Common myeloid progenitor, CD34-positive (primary cell): ENCODE measurements at regions not wholly inside any gene's neighbourhood (a gene's known extent, or its start where the extent isn't known, plus 50 kb on each side); places are given as distances from the start of the nearest gene placed in this dataset.
"Not testable (repeated sequence)": the region's sequence is repeated elsewhere in the genome, so short reads cannot be mapped to it uniquely, and the experiment has no call there.

ENCODE experiments used
- CTCF ChIA-PET: fragments of 350-600 bp; sonication (Branson Sonifier 250); formaldehyde crosslinking; loops from one replicate; lab custom pipeline; 2021; ENCODE audit warnings: antibody characterized with exemption; lab: Charles Lee
- POLR2A ChIA-PET: fragments of 350-600 bp; sonication (Branson Sonifier 250); formaldehyde crosslinking; loops from one replicate; lab custom pipeline; 2021; ENCODE audit warnings: antibody characterized with exemption; lab: Charles Lee
- DNase-seq, 3 donors: peaks; one replicate each; pipeline versions ENCODE4 v3.0.0 to v3.0.0-alpha.2; 2013
- H3K27ac ChIP-seq, 2 experiments: 1 replicate in 1 of 2; 2 replicates in 1 of 2; pipeline ENCODE4 v1.7.0; 2013; ENCODE audit warnings: inconsistent platforms in 2 of 2, low read length in 2 of 2, mild to moderate bottlenecking in 2 of 2, low read depth in 1 of 2, moderate library complexity in 1 of 2; ENCODE audit not compliant: severe bottlenecking in 2 of 2, insufficient read depth in 1 of 2, poor library complexity in 1 of 2
- H3K27me3 ChIP-seq, 5 experiments: replicated peaks in 2 of 5; 1 replicate in 3 of 5; 2 replicates in 2 of 5; pipeline versions ENCODE4 v1.6.1 to v1.7.0; 2013; ENCODE audit warnings: low read length in 4 of 5, mild to moderate bottlenecking in 2 of 5, moderate library complexity in 2 of 5, inconsistent platforms in 1 of 5; ENCODE audit not compliant: insufficient read depth in 5 of 5, control insufficient read depth in 4 of 5
- H3K36me3 ChIP-seq, 4 experiments: 1 replicate in 2 of 4; 2 replicates in 2 of 4; pipeline versions ENCODE4 v1.6.1 to v1.7.0; 2013; ENCODE audit warnings: low read length in 3 of 4, control low read depth in 1 of 4, mild to moderate bottlenecking in 1 of 4; ENCODE audit not compliant: control insufficient read depth in 4 of 4, insufficient read depth in 4 of 4
- H3K4me1 ChIP-seq, 4 experiments: 1 replicate in 3 of 4; 2 replicates in 1 of 4; pipeline versions ENCODE4 v1.6.1 to v1.7.1; 2013; ENCODE audit warnings: low read length in 3 of 4, mild to moderate bottlenecking in 3 of 4, control low read depth in 1 of 4, inconsistent platforms in 1 of 4, moderate library complexity in 1 of 4; ENCODE audit not compliant: control insufficient read depth in 4 of 4, insufficient read depth in 4 of 4; ENCODE audit errors: control extremely low read depth in 1 of 4
- H3K4me3 ChIP-seq, 7 experiments: 1 replicate in 4 of 7; 2 replicates in 3 of 7; pipeline versions ENCODE4 v1.5.1 to v1.7.0; 2013; ENCODE audit warnings: mild to moderate bottlenecking in 7 of 7, low read length in 6 of 7, moderate library complexity in 6 of 7, inconsistent platforms in 2 of 7, low read depth in 2 of 7, control low read depth in 1 of 7; ENCODE audit not compliant: insufficient read depth in 4 of 7, control insufficient read depth in 1 of 7; ENCODE audit errors: extremely low read depth in 1 of 7
- H3K9me3 ChIP-seq, 5 experiments: 1 replicate in 4 of 5; 2 replicates in 1 of 5; pipeline versions ENCODE4 v1.6.1 to v1.7.1; 2013; ENCODE audit warnings: low read length in 4 of 5, mild to moderate bottlenecking in 2 of 5, inconsistent platforms in 1 of 5, low read depth in 1 of 5, moderate library complexity in 1 of 5; ENCODE audit not compliant: control insufficient read depth in 4 of 5, insufficient read depth in 2 of 5; ENCODE audit errors: control extremely low read depth in 1 of 5
- WGBS: methylation state at CpG from one replicate; pipeline ENCODE4 v1.1.5; 2013; ENCODE audit not compliant: insufficient coverage; 5-methylcytosine and 5-hydroxymethylcytosine counted together

DNA sequence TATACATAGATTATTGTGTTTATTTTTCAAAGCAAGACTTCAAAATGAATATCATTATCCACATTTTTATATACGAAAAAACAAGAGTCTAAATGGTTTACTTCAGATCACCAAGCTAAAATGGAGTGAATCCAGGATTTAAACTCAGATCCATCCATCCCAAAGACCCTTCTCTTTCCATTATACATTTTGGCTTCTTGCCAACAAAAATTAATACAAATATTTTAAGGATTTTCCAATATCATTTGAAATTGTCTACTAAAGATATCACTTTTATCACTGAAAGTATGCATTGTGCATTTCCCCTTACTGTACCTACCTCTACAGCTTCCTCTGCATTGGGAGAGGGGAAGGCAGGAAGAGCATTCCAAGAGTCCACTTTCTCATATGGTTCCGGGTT, 541.2 kb downstream of the RPS29 start:
- POLR2A ChIA-PET = no interaction called here

DNA sequence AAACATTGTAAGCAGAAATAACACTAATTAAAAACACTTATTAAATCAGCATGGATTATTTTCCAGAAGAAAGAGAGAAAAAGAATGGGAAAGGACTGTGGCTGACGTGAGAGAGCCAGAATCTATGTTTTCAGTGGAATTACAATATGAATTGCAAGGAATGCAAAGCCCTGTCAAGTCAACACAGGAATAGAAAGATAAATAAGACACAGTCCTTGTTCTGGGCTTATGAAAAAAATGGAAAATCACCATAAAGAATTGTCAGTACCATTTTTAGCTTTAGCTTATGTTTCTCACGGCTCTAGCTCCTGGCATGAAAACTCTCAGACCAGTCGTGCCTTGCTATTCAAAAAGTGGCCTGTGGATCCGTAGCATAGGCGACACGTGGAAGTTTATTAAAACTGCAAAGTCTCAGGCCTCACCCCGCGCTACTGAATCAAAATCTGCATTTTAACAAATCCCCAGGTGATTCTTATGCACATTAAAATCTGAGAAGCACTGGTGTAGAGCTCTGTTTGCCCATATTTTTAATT, 549.1 kb downstream of the RPS29 start:
- Histone ChIP-seq H3K36me3 (no peaks in the 10 kb centered on the region), H3K4me3 (no peak overlapping the region), H3K9me3 (no peaks in the 10 kb centered on the region), H3K27me3 (no peaks in the 10 kb centered on the region), H3K4me1 (no peaks in the 10 kb centered on the region), H3K27ac (no peak overlapping the region)
- ChIA-PET POLR2A (no interaction called here), CTCF (no interaction called here)
- 73% methylated on average over 8 of the region's 8 CpGs for WGBS
- DNase-seq = no peak

More for the DNA sequence above, 541.2 kb downstream of the RPS29 start:
- Histone ChIP-seq H3K4me1 (no peaks in the 10 kb centered on the region), H3K27ac (no peak overlapping the region), H3K4me3 (no peak overlapping the region), H3K9me3 (no peaks in the 10 kb centered on the region), H3K36me3 (no peaks in the 10 kb centered on the region), H3K27me3 (no peaks in the 10 kb centered on the region)
- WGBS = 83% methylated on average over 1 of the region's 2 CpGs
- CTCF ChIA-PET = no interaction called here
- no peak for DNase-seq

GRCh38 chr14:49036266-49036665, 549.9 kb downstream of the RPS29 start:
- 96% methylated on average over 3 of the region's 5 CpGs for WGBS
- ChIA-PET POLR2A (no interaction called here), CTCF (interaction anchor here (0.9 kb wide), 1 partner anchor 15 kb away, joined by 3 read pairs; no protein-coding TSS in a partner anchor)
- Histone ChIP-seq H3K9me3 (no peaks in the 10 kb centered on the region), H3K4me3 (no peak overlapping the region), H3K27me3 (no peaks in the 10 kb centered on the region), H3K4me1 (no peaks in the 10 kb centered on the region), H3K27ac (no peak overlapping the region), H3K36me3 (no peaks in the 10 kb centered on the region)
- DNase-seq = no peak

DNA sequence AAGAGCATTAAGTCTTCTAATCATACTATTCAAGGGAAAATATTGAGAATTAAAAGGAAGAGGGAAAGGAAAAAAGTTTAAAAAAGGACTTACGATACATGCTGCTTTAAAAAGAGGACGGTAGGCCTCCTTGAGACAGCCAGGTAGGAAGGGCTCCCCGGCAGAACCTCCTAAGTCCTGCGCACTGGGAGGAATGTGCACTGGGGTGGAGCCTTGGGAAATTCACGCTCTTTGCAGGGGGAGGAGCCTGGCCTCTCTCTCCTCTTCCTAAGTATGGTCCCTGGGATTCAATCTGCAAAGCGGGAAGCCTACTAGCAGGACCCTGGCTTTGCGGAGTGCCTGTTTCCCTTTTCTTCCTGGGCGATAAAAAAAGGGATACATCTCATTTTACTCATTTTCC, 553.0 kb downstream of the RPS29 start:
- ChIA-PET POLR2A (no interaction called here), CTCF (no interaction called here)
- H3K36me3 ChIP-seq = no peaks in the 10 kb centered on the region
- H3K9me3 ChIP-seq = no peaks in the 10 kb centered on the region
- no peak for DNase-seq
- H3K27ac ChIP-seq = no peak overlapping the region
- no peaks in the 10 kb centered on the region for H3K27me3 ChIP-seq
- WGBS = 91% methylated on average over 6 of the region's 8 CpGs
- H3K4me1 ChIP-seq = no peaks in the 10 kb centered on the region
- no peak overlapping the region for H3K4me3 ChIP-seq

- H3K4me3 ChIP-seq, H3K9me3 ChIP-seq, POLR2A ChIA-PET, DNase-seq, H3K27ac ChIP-seq, CTCF ChIA-PET, H3K27me3 ChIP-seq, H3K36me3 ChIP-seq, H3K4me1 ChIP-seq: not testable (repeated sequence)
- WGBS = no CpG with 5 or more reads among the region's 6 CpGs
Observed at GRCh38 chr14:49031710-49032109, 554.5 kb downstream of the RPS29 start.

DNA sequence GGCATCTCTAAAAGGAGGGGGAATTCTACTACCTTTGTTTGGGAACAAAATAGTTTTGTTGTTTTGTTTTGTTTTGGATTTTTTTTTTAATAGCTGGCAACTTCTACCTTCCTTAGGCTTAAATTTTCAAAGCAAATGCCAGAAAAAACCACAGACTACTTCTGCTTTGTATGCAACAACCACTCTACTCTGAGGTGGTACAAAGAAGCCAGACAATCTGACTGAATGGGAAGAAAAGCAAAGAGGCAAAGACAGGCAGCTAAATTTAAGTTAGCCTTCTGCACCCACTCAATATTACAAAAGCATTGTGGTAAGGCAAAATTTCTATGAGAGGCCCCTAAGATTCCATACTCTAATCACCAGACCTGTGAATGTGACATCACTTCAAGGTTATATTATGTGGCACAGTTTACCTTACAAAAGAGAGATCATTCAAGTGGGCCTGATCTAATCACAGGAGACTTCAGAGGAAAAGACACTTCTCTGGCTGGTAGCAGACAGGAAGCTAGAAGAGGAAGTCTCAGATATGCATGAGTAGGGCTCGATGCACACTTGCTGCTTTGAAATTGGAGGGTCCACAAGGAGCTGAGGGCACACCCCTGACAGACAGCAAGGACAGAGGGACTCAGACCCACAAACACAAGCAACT, 566.6 kb downstream of the RPS29 start:
- H3K4me3 ChIP-seq = no peak overlapping the region
- ChIA-PET POLR2A (no interaction called here), CTCF (no interaction called here)
- WGBS = 0% methylated on average over 1 of the region's 1 CpG
- no peak overlapping the region for H3K27ac ChIP-seq
- peak in 2 of 3 donors; percentile 13 to 16 for DNase-seq
- H3K4me1 ChIP-seq = peaks cover 0 to 5% (median 3%) of the 10 kb centered on the region in 4 experiments
- no peaks in the 10 kb centered on the region for H3K9me3 ChIP-seq
- H3K27me3 ChIP-seq = no peaks in the 10 kb centered on the region
- no peaks in the 10 kb centered on the region for H3K36me3 ChIP-seq

- WGBS = 93% methylated on average over 5 of the region's 5 CpGs
- H3K36me3 ChIP-seq = no peaks in the 10 kb centered on the region
- CTCF ChIA-PET = interaction anchor here (1.6 kb wide), 1 partner anchor 12 kb away, joined by 3 read pairs; no protein-coding TSS in a partner anchor
- H3K9me3 ChIP-seq = no peaks in the 10 kb centered on the region
- H3K4me1 ChIP-seq = peaks cover 0 to 5% (median 3%) of the 10 kb centered on the region in 4 experiments
- POLR2A ChIA-PET = no interaction called here
- DNase-seq = no peak
- H3K4me3 ChIP-seq = no peak overlapping the region
- H3K27me3 ChIP-seq = no peaks in the 10 kb centered on the region
- H3K27ac ChIP-seq = no peak overlapping the region
Observed at GRCh38 chr14:49017447-49017846, 568.7 kb downstream of the RPS29 start.
